ENCODE measurements at regions not wholly inside any gene's neighbourhood (a gene's known extent, or its start where the extent isn't known, plus 50 kb on each side); places are given as distances from the start of the nearest gene placed in this dataset.

GRCh38 chr5:128597156-128597555 is 59.1 kb upstream of the FBN2 start:
- no peak for DNase-seq (ENCODE audit: low read depth, low spot score)
- Histone ChIP-seq H3K27ac (ENCODE audit: low read length) (no peak overlapping the region), H3K4me3 (ENCODE audit: low read depth in 2 of 2, low read length in 2 of 2) (no peak overlapping the region), H3K4me1 (ENCODE audit: control insufficient read depth, insufficient read depth, low read length) (no peaks in the 10 kb centered on the region), H3K9me3 (ENCODE audit: control insufficient read depth, insufficient read depth, low read depth, low read length) (no peaks in the 10 kb centered on the region), H3K27me3 (ENCODE audit: control insufficient read depth, insufficient read depth, low read length) (no peaks in the 10 kb centered on the region), H3K36me3 (ENCODE audit: control insufficient read depth, insufficient read depth, low read length) (no peaks in the 10 kb centered on the region)
- POLR2A ChIA-PET = no interaction called here
- BruUV-seq (replicated peaks) = no TSS peak
- no peak for TF ChIP-seq REST (IDR thresholded peaks at IDR 0.05; ENCODE audit: insufficient read depth in 1 of 2, low read depth in 2 of 2, low read length in 1 of 2)
- CTCF ChIA-PET = no interaction called here
- intact Hi-C loops (cut with micrococcal nuclease; ENCODE audit: unreplicated experiment) (no loop called here), in situ Hi-C loops (cut with HindIII; ENCODE audit: low pct_unique_long_range_greater_than_20kb, low sequenced_read_pairs) (no loop called here)
- ATAC-seq = no peak

- ChIA-PET CTCF (no interaction called here), POLR2A (no interaction called here)
- no peak for TF ChIP-seq POLR2AphosphoS5 (IDR thresholded peaks at IDR 0.05; ENCODE audit: low read depth, low read length)
- TF ChIP-seq SIN3A (IDR thresholded peaks at IDR 0.05; ENCODE audit: borderline replicate concordance, insufficient read depth, low read depth, low read length) = no peak
- Histone ChIP-seq H3K27ac (ENCODE audit: low read length) (no peak overlapping the region), H3K9me3 (ENCODE audit: control insufficient read depth, insufficient read depth, low read depth, low read length) (no peaks in the 10 kb centered on the region), H3K4me1 (ENCODE audit: control insufficient read depth, insufficient read depth, low read length) (no peaks in the 10 kb centered on the region), H3K4me3 (ENCODE audit: low read depth in 2 of 2, low read length in 2 of 2) (no peak overlapping the region), H3K36me3 (ENCODE audit: control insufficient read depth, insufficient read depth, low read length) (no peaks in the 10 kb centered on the region), H3K27me3 (ENCODE audit: control insufficient read depth, insufficient read depth, low read length) (no peaks in the 10 kb centered on the region)
- intact Hi-C loops (cut with micrococcal nuclease; ENCODE audit: unreplicated experiment) (no loop called here), in situ Hi-C loops (cut with HindIII; ENCODE audit: low pct_unique_long_range_greater_than_20kb, low sequenced_read_pairs) (no loop called here)
- DNase-seq (ENCODE audit: low read depth, low spot score) (no peak), ATAC-seq (no peak)
- no TSS peak for BruUV-seq (replicated peaks)
These were observed 75.1 kb upstream of the FBN2 start for GRCh38 chr5:128613128-128613527.

- H3K4me1 ChIP-seq (ENCODE audit: control insufficient read depth, insufficient read depth, low read length) = no peaks in the 10 kb centered on the region
- TF ChIP-seq REST (IDR thresholded peaks at IDR 0.05; ENCODE audit: insufficient read depth in 1 of 2, low read depth in 2 of 2, low read length in 1 of 2) = no peak
- TF ChIP-seq POLR2AphosphoS5 (IDR thresholded peaks at IDR 0.05; ENCODE audit: low read depth, low read length) = no peak
- no peak for TF ChIP-seq TCF7L2 (IDR thresholded peaks at IDR 0.05; ENCODE audit: low read depth, low read length)
- no peak for TF ChIP-seq CTCF (IDR thresholded peaks at IDR 0.05)
- no peak for TF ChIP-seq SIN3A (IDR thresholded peaks at IDR 0.05; ENCODE audit: borderline replicate concordance, insufficient read depth, low read depth, low read length)
- H3K9me3 ChIP-seq (ENCODE audit: control insufficient read depth, insufficient read depth, low read depth, low read length) = no peaks in the 10 kb centered on the region
- H3K27ac ChIP-seq (ENCODE audit: low read length) = no peak overlapping the region
- no peaks in the 10 kb centered on the region for H3K27me3 ChIP-seq (ENCODE audit: control insufficient read depth, insufficient read depth, low read length)
- ATAC-seq (no peak), DNase-seq (ENCODE audit: low read depth, low spot score) (no peak)
- no TSS peak for BruUV-seq (replicated peaks)
- in situ Hi-C loops (cut with HindIII; ENCODE audit: low pct_unique_long_range_greater_than_20kb, low sequenced_read_pairs) = no loop called here
- H3K36me3 ChIP-seq (ENCODE audit: control insufficient read depth, insufficient read depth, low read length) = no peaks in the 10 kb centered on the region
- POLR2A ChIA-PET = no interaction called here
- CTCF ChIA-PET = no interaction called here
- H3K4me3 ChIP-seq (ENCODE audit: low read depth in 2 of 2, low read length in 2 of 2) = no peak overlapping the region
- intact Hi-C loops (cut with micrococcal nuclease; ENCODE audit: unreplicated experiment) = no loop called here
These were observed 75.7 kb upstream of the FBN2 start for GRCh38 chr5:128613766-128614165.
